Muscle of leg (tissue), 3 donors: ENCODE measurements at regions not wholly inside any gene's neighbourhood (a gene's known extent, or its start where the extent isn't known, plus 50 kb on each side); places are given as distances from the start of the nearest gene placed in this dataset.

Source experiments
- DNase-seq: peaks from one replicate; pipeline ENCODE4 v3.0.0; 2013
- H3K27ac ChIP-seq: one replicate; pipeline ENCODE4 v1.5.1; 2013; ENCODE audit warnings: mild to moderate bottlenecking, low read length, control low read depth
- H3K27me3 ChIP-seq: one replicate; pipeline ENCODE4 v1.6.1; 2013; ENCODE audit warnings: low read length; ENCODE audit not compliant: control insufficient read depth, insufficient read depth
- H3K36me3 ChIP-seq: one replicate; pipeline ENCODE4 v1.6.1; 2013; ENCODE audit warnings: low read length; ENCODE audit not compliant: control insufficient read depth, insufficient read depth
- H3K4me1 ChIP-seq: one replicate; pipeline ENCODE4 v1.6.1; 2013; ENCODE audit warnings: low read length; ENCODE audit not compliant: control insufficient read depth, insufficient read depth
- H3K4me3 ChIP-seq: one replicate; pipeline ENCODE4 v1.5.1; 2013; ENCODE audit warnings: low read length, control low read depth
- H3K9me3 ChIP-seq: replicated peaks from 2 replicates; pipeline ENCODE4 v1.6.1; 2013; ENCODE audit warnings: low read depth, low read length; ENCODE audit not compliant: control insufficient read depth
- WGBS: methylation state at CpG from one replicate; pipeline ENCODE4 v1.1.5; 2013; ENCODE audit warnings: missing lambda C conversion rate; ENCODE audit not compliant: insufficient coverage; 5-methylcytosine and 5-hydroxymethylcytosine counted together

- Histone ChIP-seq H3K36me3 (no peaks in the 10 kb centered on the region), H3K4me3 (no peak overlapping the region), H3K27me3 (no peaks in the 10 kb centered on the region), H3K4me1 (no peaks in the 10 kb centered on the region), H3K27ac (no peak overlapping the region), H3K9me3 (no peaks in the 10 kb centered on the region)
- DNase-seq, result no peak
These were observed 254.3 kb downstream of the FIGN start for GRCh38 chr2:163481515-163481914.

GRCh38 chr2:163479599-163479998 lies 256.2 kb downstream of the FIGN start:
- H3K27ac ChIP-seq, result no peak overlapping the region
- no peaks in the 10 kb centered on the region for H3K9me3 ChIP-seq
- H3K27me3 ChIP-seq, result no peaks in the 10 kb centered on the region
- no peak overlapping the region for H3K4me3 ChIP-seq
- no peaks in the 10 kb centered on the region for H3K4me1 ChIP-seq
- DNase-seq, result no peak
- WGBS, result 89% methylated on average over 5 of the region's 9 CpGs
- no peaks in the 10 kb centered on the region for H3K36me3 ChIP-seq

DNA sequence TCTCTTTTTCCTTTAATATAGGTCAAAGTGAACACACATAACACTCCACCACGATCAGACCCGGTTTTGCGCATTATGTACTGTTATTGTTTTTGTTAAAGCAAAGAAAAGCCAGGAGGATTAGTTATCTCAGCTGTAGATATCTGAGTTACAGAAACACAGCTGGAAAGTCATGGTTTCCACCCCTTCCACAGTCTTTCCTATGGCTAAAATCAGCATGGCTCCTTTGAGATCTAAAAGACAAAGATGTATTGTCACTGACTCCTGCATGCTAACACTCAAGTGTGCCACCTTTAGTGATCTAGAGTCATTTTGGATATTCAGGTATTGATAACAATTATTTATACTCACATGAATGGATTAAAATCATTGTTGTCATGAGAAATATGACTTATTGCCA lies 260.0 kb downstream of the FIGN start:
- H3K36me3 ChIP-seq, result no peaks in the 10 kb centered on the region
- H3K4me3 ChIP-seq, result no peak overlapping the region
- no peaks in the 10 kb centered on the region for H3K27me3 ChIP-seq
- H3K4me1 ChIP-seq, result no peaks in the 10 kb centered on the region
- no peaks in the 10 kb centered on the region for H3K9me3 ChIP-seq
- no CpG with 5 or more reads among the region's 3 CpGs for WGBS
- H3K27ac ChIP-seq, result no peak overlapping the region
- no peak for DNase-seq

- no peaks in the 10 kb centered on the region for H3K27me3 ChIP-seq
- 68% methylated on average over 2 of the region's 4 CpGs for WGBS
- H3K9me3 ChIP-seq, result no peaks in the 10 kb centered on the region
- H3K4me3 ChIP-seq, result no peak overlapping the region
- no peak overlapping the region for H3K27ac ChIP-seq
- H3K4me1 ChIP-seq, result no peaks in the 10 kb centered on the region
- H3K36me3 ChIP-seq, result no peaks in the 10 kb centered on the region
- DNase-seq, result no peak
These were observed 260.9 kb downstream of the FIGN start for GRCh38 chr2:163474889-163475288.

DNA sequence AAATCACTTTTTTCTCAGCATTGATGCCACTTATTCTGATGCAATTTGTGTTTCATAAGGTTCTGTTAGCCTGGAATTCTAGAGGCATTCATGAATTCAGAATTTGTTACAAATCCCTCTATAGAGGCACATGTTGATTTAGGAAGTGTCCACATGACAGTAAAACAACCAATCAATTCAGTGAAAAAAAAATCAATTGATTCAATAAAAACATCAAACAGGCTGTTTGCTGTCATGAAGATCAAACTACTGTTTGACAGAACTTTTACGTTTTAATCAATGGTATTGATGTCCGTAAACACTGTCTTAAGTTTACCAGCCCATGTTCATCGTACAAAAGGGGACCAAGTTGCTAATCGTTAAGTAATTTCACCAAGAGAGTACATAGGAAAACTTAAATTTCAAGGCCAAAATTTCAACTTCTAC lies 261.5 kb downstream of the FIGN start:
- no peak overlapping the region for H3K4me3 ChIP-seq

GRCh38 chr2:163471947-163472346 lies 263.9 kb downstream of the FIGN start:
- Histone ChIP-seq H3K4me1 (peaks cover 3% of the 10 kb centered on the region), H3K36me3 (no peaks in the 10 kb centered on the region), H3K27me3 (peaks cover 5% of the 10 kb centered on the region), H3K4me3 (no peak overlapping the region), H3K9me3 (no peaks in the 10 kb centered on the region), H3K27ac (no peak overlapping the region)
- no peak for DNase-seq
- WGBS, result 22% methylated on average over 1 of the region's 1 CpG

More for the DNA sequence above, 261.5 kb downstream of the FIGN start:
- DNase-seq, result no peak
- Histone ChIP-seq H3K9me3 (no peaks in the 10 kb centered on the region), H3K36me3 (no peaks in the 10 kb centered on the region), H3K27ac (no peak overlapping the region), H3K27me3 (peaks cover 2% of the 10 kb centered on the region), H3K4me1 (no peaks in the 10 kb centered on the region)
- WGBS, result 100% methylated on average over 1 of the region's 4 CpGs

DNA sequence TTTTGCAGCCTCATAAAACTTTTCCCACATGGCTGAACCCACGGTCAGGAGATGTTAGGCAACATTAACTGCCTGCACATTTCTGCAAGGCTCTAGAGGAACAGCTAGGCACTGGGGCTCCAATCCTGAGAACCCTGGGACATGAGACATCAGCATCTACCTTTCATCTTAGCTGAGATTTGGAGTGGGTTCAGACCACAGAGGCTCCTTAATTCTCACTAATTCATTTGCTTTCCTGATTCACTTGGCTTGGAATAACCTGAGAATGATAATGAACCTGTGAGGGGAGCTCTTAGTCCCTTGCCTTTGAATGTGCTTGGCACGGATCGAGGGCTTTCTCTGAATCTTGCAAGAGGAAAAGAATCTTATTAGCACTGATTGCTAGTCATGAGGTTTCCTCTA lies 266.2 kb downstream of the FIGN start:
- no peaks in the 10 kb centered on the region for H3K9me3 ChIP-seq
- H3K4me1 ChIP-seq, result peaks cover 3% of the 10 kb centered on the region
- H3K36me3 ChIP-seq, result no peaks in the 10 kb centered on the region
- no peak overlapping the region for H3K27ac ChIP-seq
- 0% methylated on average over 2 of the region's 3 CpGs for WGBS
- peaks cover 5% of the 10 kb centered on the region for H3K27me3 ChIP-seq
- no peak overlapping the region for H3K4me3 ChIP-seq
- peak; percentile 46 for DNase-seq

- WGBS, result 65% methylated on average over 4 of the region's 10 CpGs
- H3K27me3 ChIP-seq, result peaks cover 5% of the 10 kb centered on the region
- no peaks in the 10 kb centered on the region for H3K9me3 ChIP-seq
- no peak for DNase-seq
- no peak overlapping the region for H3K27ac ChIP-seq
- H3K4me3 ChIP-seq, result no peak overlapping the region
- no peaks in the 10 kb centered on the region for H3K36me3 ChIP-seq
- H3K4me1 ChIP-seq, result peaks cover 3% of the 10 kb centered on the region
These were observed 268.6 kb downstream of the FIGN start for GRCh38 chr2:163467251-163467630.

- H3K4me1 ChIP-seq, result peaks cover 3% of the 10 kb centered on the region
- WGBS, result no CpG with 5 or more reads among the region's 11 CpGs
- DNase-seq, result no peak
- no peak overlapping the region for H3K27ac ChIP-seq
- H3K9me3 ChIP-seq, result no peaks in the 10 kb centered on the region
- H3K27me3 ChIP-seq, result peaks cover 5% of the 10 kb centered on the region
- H3K4me3 ChIP-seq, result no peak overlapping the region
- no peaks in the 10 kb centered on the region for H3K36me3 ChIP-seq
These were observed 269.2 kb downstream of the FIGN start for GRCh38 chr2:163466331-163467250.

GRCh38 chr2:163465440-163465839 lies 270.4 kb downstream of the FIGN start:
- Histone ChIP-seq H3K27me3 (peaks cover 5% of the 10 kb centered on the region), H3K27ac (no peak overlapping the region), H3K9me3 (no peaks in the 10 kb centered on the region), H3K4me1 (peaks cover 3% of the 10 kb centered on the region), H3K36me3 (no peaks in the 10 kb centered on the region), H3K4me3 (no peak overlapping the region)
- WGBS, result no CpG with 5 or more reads among the region's 2 CpGs
- peak; percentile 80 for DNase-seq
